SK-N-SH (cell line): ENCODE measurements at regions not wholly inside any gene's neighbourhood (a gene's known extent, or its start where the extent isn't known, plus 50 kb on each side); places are given as distances from the start of the nearest gene placed in this dataset.

Experiments used
- CTCF ChIA-PET: fragments of 300-600, 350-600 bp; formaldehyde crosslinking; extraction: SDS; loops from one replicate; lab custom pipeline; 2021; lab: Yijun Ruan, JAX
- POLR2A ChIA-PET: fragments of 350-600 bp; sonication (Branson Sonifier 250); formaldehyde crosslinking; extraction: SDS; loops from one replicate; lab custom pipeline; 2020; ENCODE audit warnings: antibody characterized with exemption, inconsistent platforms; lab: Yijun Ruan, JAX
- DNase-seq: peaks from one replicate; pipeline ENCODE4 v3.0.0; 2012
- H2AFZ ChIP-seq: fragments of 200-600 bp; sonication (generic); 2 replicates; pipeline ENCODE4 v1.8.1; 2016; ENCODE audit warnings: antibody characterized with exemption, mild to moderate bottlenecking, low read depth
- H3F3A ChIP-seq: fragments of 200-600 bp; sonication (generic); replicated peaks from 2 replicates; pipeline ENCODE3; 2016; ENCODE audit warnings: antibody characterized with exemption, mild to moderate bottlenecking; ENCODE audit not compliant: insufficient read depth
- H3K27ac ChIP-seq, 2 experiments: fragments of 200-500 bp in 1 of 2; fragments of 200-600 bp in 1 of 2; sonication (Bioruptor generic) in 1 of 2; sonication (generic), shearing (Covaris generic) in 1 of 2; 2 replicates each; pipeline versions ENCODE4 v1.5.1 to v1.6.1; 2014 to 2016; ENCODE audit warnings: low read depth in 2 of 2, inconsistent platforms in 1 of 2, low read length in 1 of 2, mild to moderate bottlenecking in 1 of 2, mixed read lengths in 1 of 2
- H3K27me3 ChIP-seq: fragments of 200-600 bp; sonication (generic), shearing (Covaris generic); 2 replicates; pipeline ENCODE4 v1.6.1; 2016; ENCODE audit warnings: mixed run types; ENCODE audit not compliant: insufficient read depth
- H3K36me3 ChIP-seq, 2 experiments: fragments of 200-500 bp in 1 of 2; fragments of 200-600 bp in 1 of 2; sonication (Bioruptor generic) in 1 of 2; sonication (generic) in 1 of 2; replicated peaks in 1 of 2; 2 replicates each; pipeline versions ENCODE3 to v1.5.1; 2014 to 2016; ENCODE audit warnings: low read length in 1 of 2, mild to moderate bottlenecking in 1 of 2; ENCODE audit not compliant: insufficient read depth in 2 of 2, control insufficient read depth in 1 of 2
- H3K4me1 ChIP-seq, 2 experiments: fragments of 200-500 bp in 1 of 2; fragments of 200-600 bp in 1 of 2; sonication (Bioruptor generic) in 1 of 2; sonication (generic), shearing (Covaris generic) in 1 of 2; 2 replicates each; pipeline versions ENCODE4 v1.5.1 to v1.6.1; 2014 to 2016; ENCODE audit warnings: low read depth in 1 of 2, low read length in 1 of 2, mixed run types in 1 of 2; ENCODE audit not compliant: insufficient read depth in 2 of 2, control insufficient read depth in 1 of 2
- H3K4me2 ChIP-seq: fragments of 200-600 bp; sonication (generic), shearing (Covaris generic); 2 replicates; pipeline ENCODE4 v1.6.1; 2017; ENCODE audit warnings: mixed run types
- H3K4me3 ChIP-seq, 2 experiments: fragments of 200-500 bp in 1 of 2; fragments of 200-600 bp in 1 of 2; sonication (Bioruptor generic) in 1 of 2; sonication (generic), shearing (Covaris generic) in 1 of 2; 2 replicates each; pipeline versions ENCODE4 v1.5.1 to v1.8.1; 2014 to 2016; ENCODE audit warnings: low read depth in 2 of 2, inconsistent platforms in 1 of 2, low read length in 1 of 2, mild to moderate bottlenecking in 1 of 2, mixed read lengths in 1 of 2, moderate library complexity in 1 of 2
- H3K79me2 ChIP-seq: fragments of 200-600 bp; sonication (generic); 2 replicates; pipeline ENCODE4 v1.8.1; 2017; ENCODE audit warnings: mild to moderate bottlenecking; ENCODE audit not compliant: insufficient read depth
- H3K9ac ChIP-seq: fragments of 200-600 bp; sonication (generic); 2 replicates; pipeline ENCODE4 v1.6.1; 2017; ENCODE audit warnings: mixed run types
- H3K9me2 ChIP-seq: fragments of 200-600 bp; sonication (generic); 2 replicates; pipeline ENCODE4 v1.6.1; 2017; ENCODE audit warnings: mixed run types
- H3K9me3 ChIP-seq: fragments of 200-600 bp; sonication (generic); 2 replicates; pipeline ENCODE4 v1.6.1; 2017; ENCODE audit warnings: mixed run types, mild to moderate bottlenecking, moderate library complexity
- H4K20me1 ChIP-seq: fragments of 200-600 bp; sonication (generic); 2 replicates; pipeline ENCODE4 v1.6.1; 2017; ENCODE audit warnings: mild to moderate bottlenecking, mixed run types; ENCODE audit not compliant: insufficient read depth
- CTCF ChIP-seq: fragments of 200-600 bp; sonication (generic); IDR thresholded peaks from 2 replicates; pipeline ENCODE4 v1.6.1; 2017; ENCODE audit warnings: antibody characterized with exemption, mild to moderate bottlenecking, moderate library complexity
- IRF3 ChIP-seq: fragments of 150-350 bp; IDR thresholded peaks from 2 replicates; pipeline ENCODE4 v1.6.1; 2016; ENCODE audit warnings: mild to moderate bottlenecking, low read depth, low read length
- JUND ChIP-seq: IDR thresholded peaks from 2 replicates; pipeline ENCODE4 v1.4.0; 2012
- MEF2A ChIP-seq: IDR thresholded peaks from 2 replicates; pipeline ENCODE4 v1.4.0; 2012; ENCODE audit warnings: low read depth, borderline replicate concordance
- NFIC ChIP-seq: IDR thresholded peaks from 2 replicates; pipeline ENCODE4 v1.4.0; 2012; ENCODE audit warnings: borderline replicate concordance
- RFX5 ChIP-seq: IDR thresholded peaks from 2 replicates; pipeline ENCODE4 v1.6.1; 2012; ENCODE audit warnings: mild to moderate bottlenecking, improper control_type of control experiment, low read length
- SIN3A ChIP-seq: IDR thresholded peaks from 2 replicates; pipeline ENCODE4 v1.6.1; 2012; ENCODE audit warnings: low read depth, mild to moderate bottlenecking, low read length, moderate library complexity, borderline replicate concordance
- SMC3 ChIP-seq: IDR thresholded peaks from 2 replicates; pipeline ENCODE4 v1.6.1; 2012; ENCODE audit warnings: low read depth, low read length, improper control_type of control experiment
- TAF1 ChIP-seq: IDR thresholded peaks from 2 replicates; pipeline ENCODE4 v1.6.1; 2012; ENCODE audit warnings: low read depth, mild to moderate bottlenecking, low read length, moderate library complexity, borderline replicate concordance
- WGBS: methylation state at CpG from one replicate; pipeline ENCODE4 v1.1.6; 2017; ENCODE audit warnings: low lambda C conversion rate; 5-methylcytosine and 5-hydroxymethylcytosine counted together
- TF ChIP-seq, protein P1 (sequence below): IDR thresholded peaks from 2 replicates; pipeline ENCODE4; 2012

DNA sequence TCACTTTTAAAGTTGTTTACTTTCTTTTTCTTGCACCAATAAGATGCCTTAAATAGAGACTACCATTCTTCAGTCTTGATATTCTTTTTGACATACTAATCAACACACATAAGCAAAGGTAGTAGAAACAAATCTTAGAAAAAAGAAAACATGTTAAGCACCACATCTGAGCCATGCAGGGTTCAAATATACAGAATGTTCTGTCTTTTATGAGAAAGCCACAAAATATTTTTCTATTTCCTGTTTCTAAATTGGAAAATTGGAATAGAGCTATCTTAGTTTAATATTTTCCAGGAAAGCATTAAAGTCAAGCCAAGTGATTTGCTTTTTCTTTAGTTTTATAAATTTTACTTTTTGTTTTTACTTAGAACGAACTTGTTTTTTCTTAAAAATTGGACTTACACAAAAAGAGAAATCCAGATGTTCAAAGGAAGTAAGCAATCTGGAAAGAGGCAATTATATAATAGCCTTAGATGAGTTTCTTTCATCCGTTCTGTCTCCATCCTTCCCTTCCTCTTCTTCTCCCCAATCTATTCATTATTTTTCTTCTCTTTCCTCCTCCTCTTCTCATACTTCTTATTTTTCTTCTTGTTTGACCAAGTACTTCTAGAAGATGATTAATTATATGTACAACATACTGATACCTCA is 731.7 kb downstream of the SQOR start (continued):
- TF ChIP-seq CTCF (no peak), NFIC (no peak), RFX5 (no peak), TAF1 (no peak)

GRCh38 chr15:46383978-46384377 is 749.1 kb downstream of the SQOR start:
- Histone ChIP-seq H3K36me3 (no peaks in the 10 kb centered on the region), H2AFZ (no peak overlapping the region), H4K20me1 (no peaks in the 10 kb centered on the region), H3F3A (no peaks in the 10 kb centered on the region), H3K9me3 (no peaks in the 10 kb centered on the region), H3K4me1 (no peaks in the 10 kb centered on the region), H3K9me2 (no peaks in the 10 kb centered on the region), H3K9ac (no peak overlapping the region), H3K4me2 (no peak overlapping the region), H3K27ac (no peak overlapping the region), H3K4me3 (no peak overlapping the region), H3K79me2 (no peaks in the 10 kb centered on the region), H3K27me3 (no peaks in the 10 kb centered on the region)
- POLR2A ChIA-PET: no interaction called here
- CTCF ChIA-PET: interaction anchor here (1.2 kb wide), 1 partner anchor 289 kb away, joined by 5 read pairs; no protein-coding TSS in a partner anchor
- TF ChIP-seq MEF2A (no peak), JUND (no peak), SIN3A (no peak), IRF3 (no peak), SMC3 (no peak), CTCF (no peak)
- 30% methylated on average over 3 of the region's 3 CpGs for WGBS
- DNase-seq: no peak

DNA sequence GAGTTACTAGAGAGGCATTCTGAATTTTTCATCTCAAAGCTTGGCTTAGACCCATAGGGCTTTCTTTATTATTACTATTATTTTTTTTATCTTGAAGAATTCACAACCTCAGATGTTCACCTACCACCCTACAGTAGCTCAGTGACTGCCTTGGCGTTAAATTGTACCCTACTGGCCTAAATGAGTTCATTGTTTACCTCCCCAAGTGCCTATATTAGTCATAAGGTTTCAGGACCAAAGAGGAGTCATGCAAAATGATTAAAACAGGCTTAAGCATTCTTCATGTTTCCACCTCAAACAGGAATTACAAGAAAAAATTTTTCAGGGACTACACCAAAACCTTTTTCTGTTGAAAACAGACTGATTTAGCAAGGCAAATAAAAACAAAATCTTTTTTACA is 751.5 kb downstream of the SQOR start:
- H3K4me2 ChIP-seq: no peak overlapping the region
- CTCF ChIA-PET: interaction anchor here (1.0 kb wide), 1 partner anchor 681 kb away, joined by 3 read pairs; no protein-coding TSS in a partner anchor
- H3K4me1 ChIP-seq: no peaks in the 10 kb centered on the region
- H3K9ac ChIP-seq: no peak overlapping the region
- DNase-seq: no peak
- H4K20me1 ChIP-seq: no peaks in the 10 kb centered on the region
- H3K9me3 ChIP-seq: no peaks in the 10 kb centered on the region
- no peak overlapping the region for H3K4me3 ChIP-seq
- H3K9me2 ChIP-seq: no peaks in the 10 kb centered on the region
- 24% methylated on average over 1 of the region's 1 CpG for WGBS
- no peaks in the 10 kb centered on the region for H3K36me3 ChIP-seq
- no peak overlapping the region for H3K27ac ChIP-seq
- H3K79me2 ChIP-seq: no peaks in the 10 kb centered on the region
- no peaks in the 10 kb centered on the region for H3F3A ChIP-seq
- POLR2A ChIA-PET: no interaction called here
- H2AFZ ChIP-seq: no peak overlapping the region
- H3K27me3 ChIP-seq: no peaks in the 10 kb centered on the region
- TF ChIP-seq JUND (no peak), SMC3 (no peak), RFX5 (no peak)
- TF ChIP-seq, protein P1, sequence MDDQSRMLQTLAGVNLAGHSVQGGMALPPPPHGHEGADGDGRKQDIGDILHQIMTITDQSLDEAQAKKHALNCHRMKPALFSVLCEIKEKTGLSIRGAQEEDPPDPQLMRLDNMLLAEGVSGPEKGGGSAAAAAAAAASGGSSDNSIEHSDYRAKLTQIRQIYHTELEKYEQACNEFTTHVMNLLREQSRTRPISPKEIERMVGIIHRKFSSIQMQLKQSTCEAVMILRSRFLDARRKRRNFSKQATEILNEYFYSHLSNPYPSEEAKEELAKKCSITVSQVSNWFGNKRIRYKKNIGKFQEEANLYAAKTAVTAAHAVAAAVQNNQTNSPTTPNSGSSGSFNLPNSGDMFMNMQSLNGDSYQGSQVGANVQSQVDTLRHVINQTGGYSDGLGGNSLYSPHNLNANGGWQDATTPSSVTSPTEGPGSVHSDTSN: no peak
